ENCODE measurements at regions not wholly inside any gene's neighbourhood (a gene's known extent, or its start where the extent isn't known, plus 50 kb on each side); places are given as distances from the start of the nearest gene placed in this dataset.

DNA sequence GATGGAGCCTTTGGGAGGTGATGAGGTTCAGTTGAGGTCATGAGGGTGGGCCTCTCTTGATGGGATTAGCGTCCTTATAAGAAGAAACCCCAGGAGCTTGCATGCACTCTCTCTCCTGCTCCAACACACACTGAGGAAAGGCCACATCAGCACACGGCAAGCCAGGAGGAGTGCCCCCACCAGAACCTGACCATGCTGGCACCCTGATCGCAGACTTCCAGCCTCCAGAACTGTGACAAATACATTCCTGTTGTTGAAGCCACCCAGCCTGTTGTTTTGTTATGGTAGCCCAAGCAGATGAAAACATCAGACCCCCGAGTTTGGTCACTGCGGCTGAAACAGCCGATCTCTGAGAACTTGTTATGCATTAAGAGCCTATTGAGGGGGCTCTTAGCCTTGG, 64.8 kb upstream of the SOD1 start:
- Histone ChIP-seq H3K4me1 (ENCODE audit: control insufficient read depth, insufficient read depth, low read length) (no peaks in the 10 kb centered on the region), H3K36me3 (ENCODE audit: control insufficient read depth in 2 of 2, insufficient read depth in 2 of 2, low read length in 1 of 2) (no peaks in the 10 kb centered on the region), H3K9me3 (replicated peaks; ENCODE audit: control insufficient read depth, insufficient read depth, low read length) (no peaks in the 10 kb centered on the region), H4K20me1 (ENCODE audit: control insufficient read depth, insufficient read depth) (no peaks in the 10 kb centered on the region), H3K4me2 (ENCODE audit: control insufficient read depth, insufficient read depth) (no peak overlapping the region), H3K27ac (ENCODE audit: control insufficient read depth, insufficient read depth) (no peak overlapping the region), H2AFZ (ENCODE audit: control insufficient read depth, low read depth, low read length) (no peak overlapping the region), H3K4me3 (no peak overlapping the region), H3K27me3 (replicated peaks in 1 of 2; ENCODE audit: control insufficient read depth in 2 of 2, insufficient read depth in 2 of 2, low read length in 1 of 2) (no peaks in the 10 kb centered on the region), H3K9ac (ENCODE audit: control insufficient read depth, insufficient read depth, low read length) (no peak overlapping the region), H3K79me2 (ENCODE audit: control insufficient read depth, insufficient read depth, low read length) (no peaks in the 10 kb centered on the region)
- BruUV-seq (replicated peaks) = no TSS peak
- WGBS (ENCODE audit: insufficient coverage, insufficient replicate concordance, low lambda C conversion rate, missing lambda C conversion rate) = 39% methylated on average over 6 of the region's 6 CpGs
- intact Hi-C loops (cut with micrococcal nuclease; ENCODE audit: unreplicated experiment) = no loop called here
- FAIRE-seq = no peak
- ChIA-PET SMC1A (ENCODE audit: uncharacterized antibody, unreplicated experiment) (interaction anchor here (0.6 kb wide), 1 partner anchor 505 kb away, joined by 3 read pairs; no protein-coding TSS in a partner anchor), RAD21 (ENCODE audit: unreplicated experiment) (no interaction called here), POLR2A (no interaction called here), CTCF (interaction anchor here (1.1 to 1.4 kb wide), 2 partner anchors 13 to 17 kb away, joined by 4 read pairs; no protein-coding TSS in a partner anchor)
- in situ Hi-C loops (cut with MboI) = loop anchor here (25.0 kb wide), 1 partner anchor 1532 kb away; no protein-coding TSS in a partner anchor
- no peak for DNase-seq (ENCODE audit: low read depth, low spot score)
- ATAC-seq = no peak
- TF ChIP-seq E4F1 (IDR thresholded peaks at IDR 0.05; ENCODE audit: borderline replicate concordance, partially characterized antibody) (no peak), USF2 (IDR thresholded peaks at IDR 0.05; ENCODE audit: borderline replicate concordance, low read depth, low read length) (no peak), SKIL (IDR thresholded peaks at IDR 0.05; ENCODE audit: low read depth, poor library complexity, severe bottlenecking) (no peak), CEBPB (IDR thresholded peaks at IDR 0.05; ENCODE audit: borderline replicate concordance in 1 of 2, low read depth in 2 of 2, low read length in 2 of 2) (no peak), IKZF2 (IDR thresholded peaks at IDR 0.05) (no peak), BCLAF1 (IDR thresholded peaks at IDR 0.05) (no peak), EZH2 (IDR thresholded peaks at IDR 0.05; ENCODE audit: borderline replicate concordance, control insufficient read depth, low read depth, low read length) (no peak), SP1 (IDR thresholded peaks at IDR 0.05; ENCODE audit: low read depth, low read length) (no peak)
- TF ChIP-seq, protein P1, sequence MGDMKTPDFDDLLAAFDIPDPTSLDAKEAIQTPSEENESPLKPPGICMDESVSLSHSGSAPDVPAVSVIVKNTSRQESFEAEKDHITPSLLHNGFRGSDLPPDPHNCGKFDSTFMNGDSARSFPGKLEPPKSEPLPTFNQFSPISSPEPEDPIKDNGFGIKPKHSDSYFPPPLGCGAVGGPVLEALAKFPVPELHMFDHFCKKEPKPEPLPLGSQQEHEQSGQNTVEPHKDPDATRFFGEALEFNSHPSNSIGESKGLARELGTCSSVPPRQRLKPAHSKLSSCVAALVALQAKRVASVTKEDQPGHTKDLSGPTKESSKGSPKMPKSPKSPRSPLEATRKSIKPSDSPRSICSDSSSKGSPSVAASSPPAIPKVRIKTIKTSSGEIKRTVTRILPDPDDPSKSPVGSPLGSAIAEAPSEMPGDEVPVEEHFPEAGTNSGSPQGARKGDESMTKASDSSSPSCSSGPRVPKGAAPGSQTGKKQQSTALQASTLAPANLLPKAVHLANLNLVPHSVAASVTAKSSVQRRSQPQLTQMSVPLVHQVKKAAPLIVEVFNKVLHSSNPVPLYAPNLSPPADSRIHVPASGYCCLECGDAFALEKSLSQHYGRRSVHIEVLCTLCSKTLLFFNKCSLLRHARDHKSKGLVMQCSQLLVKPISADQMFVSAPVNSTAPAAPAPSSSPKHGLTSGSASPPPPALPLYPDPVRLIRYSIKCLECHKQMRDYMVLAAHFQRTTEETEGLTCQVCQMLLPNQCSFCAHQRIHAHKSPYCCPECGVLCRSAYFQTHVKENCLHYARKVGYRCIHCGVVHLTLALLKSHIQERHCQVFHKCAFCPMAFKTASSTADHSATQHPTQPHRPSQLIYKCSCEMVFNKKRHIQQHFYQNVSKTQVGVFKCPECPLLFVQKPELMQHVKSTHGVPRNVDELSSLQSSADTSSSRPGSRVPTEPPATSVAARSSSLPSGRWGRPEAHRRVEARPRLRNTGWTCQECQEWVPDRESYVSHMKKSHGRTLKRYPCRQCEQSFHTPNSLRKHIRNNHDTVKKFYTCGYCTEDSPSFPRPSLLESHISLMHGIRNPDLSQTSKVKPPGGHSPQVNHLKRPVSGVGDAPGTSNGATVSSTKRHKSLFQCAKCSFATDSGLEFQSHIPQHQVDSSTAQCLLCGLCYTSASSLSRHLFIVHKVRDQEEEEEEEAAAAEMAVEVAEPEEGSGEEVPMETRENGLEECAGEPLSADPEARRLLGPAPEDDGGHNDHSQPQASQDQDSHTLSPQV (IDR thresholded peaks at IDR 0.05) = no peak
